ENCODE measurements at regions not wholly inside any gene's neighbourhood (a gene's known extent, or its start where the extent isn't known, plus 50 kb on each side); places are given as distances from the start of the nearest gene placed in this dataset.

DNA sequence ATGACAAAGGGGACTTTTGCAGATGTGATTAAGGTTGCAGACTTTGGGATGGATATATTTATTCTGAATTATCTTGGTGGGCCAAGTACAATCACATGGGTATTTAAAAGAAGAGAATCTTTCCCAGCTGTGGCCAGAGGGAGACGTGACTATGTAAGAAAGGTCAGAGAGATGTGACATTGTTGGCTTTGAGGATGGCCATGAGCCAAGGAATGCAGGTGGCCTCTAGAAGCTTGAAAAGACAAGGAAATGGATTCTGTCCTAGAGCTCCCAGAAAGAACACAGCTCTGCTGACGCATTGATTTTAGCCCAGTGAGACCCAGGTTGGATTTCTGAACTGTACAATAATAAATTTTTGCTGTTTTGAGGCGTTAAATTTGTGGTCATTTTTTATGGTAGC, 616.0 kb upstream of the TBL1XR1 start:
- ChIA-PET CTCF (interaction anchor here (1.1 kb wide), 1 partner anchor 9 kb away, joined by 5 read pairs; no protein-coding TSS in a partner anchor), POLR2A (no interaction called here)
- H3K4me1 Mint-ChIP-seq (ENCODE audit: low read depth), result peaks cover 16% of the 10 kb centered on the region
- Histone ChIP-seq H3K9me3 (ENCODE audit: control insufficient read depth in 1 of 2, insufficient read depth in 1 of 2, low read length in 2 of 2) (no peaks in the 10 kb centered on the region), H3K27ac (ENCODE audit: low read depth in 1 of 2, low read length in 2 of 2) (no peak overlapping the region), H3K4me3 (ENCODE audit: low read length) (no peak overlapping the region), H3K36me3 (ENCODE audit: insufficient read depth, low read length) (no peaks in the 10 kb centered on the region), H3K27me3 (ENCODE audit: control insufficient read depth in 1 of 2, insufficient read depth in 2 of 2, low read length in 2 of 2) (no peaks in the 10 kb centered on the region), H3K4me1 (ENCODE audit: insufficient read depth, low read length) (no peaks in the 10 kb centered on the region)
- TF ChIP-seq, protein P1, sequence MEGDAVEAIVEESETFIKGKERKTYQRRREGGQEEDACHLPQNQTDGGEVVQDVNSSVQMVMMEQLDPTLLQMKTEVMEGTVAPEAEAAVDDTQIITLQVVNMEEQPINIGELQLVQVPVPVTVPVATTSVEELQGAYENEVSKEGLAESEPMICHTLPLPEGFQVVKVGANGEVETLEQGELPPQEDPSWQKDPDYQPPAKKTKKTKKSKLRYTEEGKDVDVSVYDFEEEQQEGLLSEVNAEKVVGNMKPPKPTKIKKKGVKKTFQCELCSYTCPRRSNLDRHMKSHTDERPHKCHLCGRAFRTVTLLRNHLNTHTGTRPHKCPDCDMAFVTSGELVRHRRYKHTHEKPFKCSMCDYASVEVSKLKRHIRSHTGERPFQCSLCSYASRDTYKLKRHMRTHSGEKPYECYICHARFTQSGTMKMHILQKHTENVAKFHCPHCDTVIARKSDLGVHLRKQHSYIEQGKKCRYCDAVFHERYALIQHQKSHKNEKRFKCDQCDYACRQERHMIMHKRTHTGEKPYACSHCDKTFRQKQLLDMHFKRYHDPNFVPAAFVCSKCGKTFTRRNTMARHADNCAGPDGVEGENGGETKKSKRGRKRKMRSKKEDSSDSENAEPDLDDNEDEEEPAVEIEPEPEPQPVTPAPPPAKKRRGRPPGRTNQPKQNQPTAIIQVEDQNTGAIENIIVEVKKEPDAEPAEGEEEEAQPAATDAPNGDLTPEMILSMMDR (IDR thresholded peaks at IDR 0.05), result no peak
- ATAC-seq (ENCODE audit: poor library complexity) (no peak), DNase-seq (no peak)
- no peak overlapping the region for H3K4me3 Mint-ChIP-seq
- H3K27ac Mint-ChIP-seq, result no peak overlapping the region
- H3K27me3 Mint-ChIP-seq, result no peaks in the 10 kb centered on the region
- no peaks in the 10 kb centered on the region for H3K36me3 Mint-ChIP-seq (ENCODE audit: low read depth)
- no peaks in the 10 kb centered on the region for H3K9me3 Mint-ChIP-seq
- intact Hi-C loops (cut with DNase I, micrococcal nuclease), result no loop called here

DNA sequence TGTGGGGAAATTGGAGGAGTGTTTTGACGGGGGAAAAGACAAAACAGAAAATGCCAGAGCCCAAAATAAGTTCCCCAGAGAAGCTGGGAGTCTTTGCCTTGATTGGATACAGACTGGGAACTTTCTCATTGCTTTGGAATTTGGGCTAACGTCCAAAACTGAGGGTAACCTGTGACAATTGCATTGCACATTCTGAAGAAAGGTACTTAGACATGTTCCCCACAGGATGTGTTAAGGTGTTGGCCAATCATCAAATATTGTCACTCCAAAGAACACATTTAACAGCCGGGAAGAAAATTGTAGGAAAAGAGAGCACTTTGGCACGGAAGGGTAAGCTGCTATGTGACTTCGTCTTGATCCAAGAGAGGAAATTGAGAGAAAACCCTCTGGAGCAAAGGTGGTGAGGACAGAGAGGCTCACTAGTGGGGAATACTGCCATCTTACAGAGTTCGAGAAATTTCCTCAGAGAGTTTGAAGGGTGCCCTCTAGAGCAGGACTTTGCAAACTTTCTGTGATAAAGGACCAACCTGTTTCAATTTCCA, 619.5 kb upstream of the TBL1XR1 start:
- no peaks in the 10 kb centered on the region for H3K4me1 ChIP-seq (ENCODE audit: insufficient read depth, low read length)
- DNase-seq, result no peak
- no peak overlapping the region for H3K27ac ChIP-seq (ENCODE audit: low read depth in 1 of 2, low read length in 2 of 2)
- Mint-ChIP-seq H3K36me3 (ENCODE audit: low read depth) (no peaks in the 10 kb centered on the region), H3K27me3 (no peaks in the 10 kb centered on the region), H3K27ac (no peak overlapping the region), H3K4me3 (no peak overlapping the region), H3K4me1 (ENCODE audit: low read depth) (peaks cover 5% of the 10 kb centered on the region), H3K9me3 (no peaks in the 10 kb centered on the region)
- intact Hi-C loops (cut with DNase I, micrococcal nuclease), result no loop called here
- POLR2A ChIA-PET, result no interaction called here
- TF ChIP-seq, protein P1 (IDR thresholded peaks at IDR 0.05), result no peak
- CTCF ChIA-PET, result no interaction called here
- H3K9me3 ChIP-seq (ENCODE audit: control insufficient read depth in 1 of 2, insufficient read depth in 1 of 2, low read length in 2 of 2), result no peaks in the 10 kb centered on the region
- H3K27me3 ChIP-seq (ENCODE audit: control insufficient read depth in 1 of 2, insufficient read depth in 2 of 2, low read length in 2 of 2), result no peaks in the 10 kb centered on the region
- H3K4me3 ChIP-seq (ENCODE audit: low read length), result no peak overlapping the region
- no peaks in the 10 kb centered on the region for H3K36me3 ChIP-seq (ENCODE audit: insufficient read depth, low read length)
- no peak for ATAC-seq (ENCODE audit: poor library complexity)

DNA sequence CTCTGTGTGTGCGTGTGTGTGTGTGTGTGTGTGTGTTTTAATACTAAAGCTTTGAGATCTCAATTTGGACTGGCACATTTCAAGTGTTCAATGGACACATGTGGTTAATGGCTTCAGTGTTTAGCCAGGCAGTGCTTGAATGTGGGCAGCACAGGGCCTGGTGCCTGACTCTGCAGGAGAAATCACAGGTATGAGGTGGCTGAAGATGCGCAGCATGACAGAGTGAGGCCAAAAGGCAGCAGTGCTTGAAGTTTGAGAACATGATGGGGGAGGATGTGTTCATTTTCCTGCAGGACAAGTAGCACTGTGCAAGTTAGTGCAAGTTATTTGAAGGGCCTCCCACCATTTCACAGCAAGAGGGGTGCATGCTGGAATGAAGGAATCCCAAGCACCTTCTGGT, 620.5 kb upstream of the TBL1XR1 start:
- no peak for ATAC-seq (ENCODE audit: poor library complexity)
- Mint-ChIP-seq H3K27ac (no peak overlapping the region), H3K9me3 (no peaks in the 10 kb centered on the region), H3K4me3 (no peak overlapping the region), H3K27me3 (no peaks in the 10 kb centered on the region), H3K36me3 (ENCODE audit: low read depth) (no peaks in the 10 kb centered on the region), H3K4me1 (ENCODE audit: low read depth) (peaks cover 5% of the 10 kb centered on the region)
- DNase-seq, result no peak
- CTCF ChIA-PET, result no interaction called here
- no peaks in the 10 kb centered on the region for H3K36me3 ChIP-seq (ENCODE audit: insufficient read depth, low read length)
- H3K4me3 ChIP-seq (ENCODE audit: low read length), result no peak overlapping the region
- no peaks in the 10 kb centered on the region for H3K4me1 ChIP-seq (ENCODE audit: insufficient read depth, low read length)
- no peak overlapping the region for H3K27ac ChIP-seq (ENCODE audit: low read depth in 1 of 2, low read length in 2 of 2)
- no peaks in the 10 kb centered on the region for H3K9me3 ChIP-seq (ENCODE audit: control insufficient read depth in 1 of 2, insufficient read depth in 1 of 2, low read length in 2 of 2)
- POLR2A ChIA-PET, result no interaction called here
- TF ChIP-seq, protein P1 (IDR thresholded peaks at IDR 0.05), result no peak
- H3K27me3 ChIP-seq (ENCODE audit: control insufficient read depth in 1 of 2, insufficient read depth in 2 of 2, low read length in 2 of 2), result no peaks in the 10 kb centered on the region
- intact Hi-C loops (cut with DNase I, micrococcal nuclease), result no loop called here
